Right cardiac atrium (tissue), 5 donors: ENCODE measurements at regions not wholly inside any gene's neighbourhood (a gene's known extent, or its start where the extent isn't known, plus 50 kb on each side); places are given as distances from the start of the nearest gene placed in this dataset.
A peak's percentile ranks its signal among the peaks of the same experiment; 100 is the strongest.

Experiments
- ATAC-seq, 2 donors: fragments of 200-7000 bp; cut with Tn5 transposase; one replicate each; pipeline versions ENCODE4 v1.8.0 to v1.9.1; 2020; ENCODE audit warnings: moderate library complexity in 2 of 2, mild to moderate bottlenecking in 1 of 2
- DNase-seq, 3 donors: peaks; one replicate each; pipeline ENCODE4 v3.0.0-alpha.2; 2020
- H3K27ac ChIP-seq: one replicate; pipeline ENCODE4 v1.5.1; 2013; ENCODE audit warnings: mild to moderate bottlenecking, low read length, control low read depth, moderate library complexity
- H3K27me3 ChIP-seq: one replicate; pipeline ENCODE4 v1.6.1; 2013; ENCODE audit not compliant: control insufficient read depth, insufficient read depth
- H3K4me1 ChIP-seq: one replicate; pipeline ENCODE4 v1.6.1; 2013; ENCODE audit warnings: low read length; ENCODE audit not compliant: control insufficient read depth, insufficient read depth
- H3K4me3 ChIP-seq: one replicate; pipeline ENCODE4 v1.5.1; 2013; ENCODE audit warnings: low read length, control low read depth
- H3K9me3 ChIP-seq: one replicate; pipeline ENCODE4 v1.6.1; 2013; ENCODE audit warnings: low read length; ENCODE audit not compliant: control insufficient read depth
- WGBS: extraction: QIAGEN DNeasy Blood & Tissue Kit; methylation state at CpG from one replicate; pipeline ENCODE4 v1.1.7; 2013; 5-methylcytosine and 5-hydroxymethylcytosine counted together
- intact Hi-C, 4 donors: fragments of 100-400 bp; cut with DNase I; formaldehyde crosslinking; loops; one replicate each; pipeline versions ENCODE4 v1.11.0 to v1.14.0; 2022 to 2023
- donor health status: healthy with polysubstance abuse.
- donor health status: DM: no; HTN: yes; CAD: no.
- donor health status: DM: no; HTN: no; CAD: no.
- donor health status: DM: no; HTN: yes; CAD: no; lungs with severe emphysema.
- donor health status: DM: yes; HTN: yes; CAD: no.

GRCh38 chr2:150309311-150310080 lies 178.0 kb downstream of the RND3 start:
- 61% methylated on average over 3 of the region's 3 CpGs for WGBS

DNA sequence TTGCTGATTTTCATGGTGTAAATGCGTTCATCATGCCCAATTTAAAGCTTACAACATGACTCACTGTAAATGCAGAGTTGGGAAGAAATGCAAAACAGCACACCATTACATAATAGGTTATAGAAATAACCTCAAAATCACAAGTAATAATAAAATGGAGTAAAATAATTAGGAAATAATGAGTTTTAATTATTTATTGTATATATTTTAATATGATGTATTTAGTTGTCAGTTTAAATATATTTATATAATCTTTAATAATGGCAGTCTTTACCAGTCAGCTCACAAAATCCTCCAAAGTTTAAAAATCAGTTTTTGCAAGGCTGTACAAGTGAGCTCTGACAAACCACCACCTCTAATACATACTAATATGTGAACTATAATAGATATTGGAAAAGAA lies 180.2 kb downstream of the RND3 start:
- Histone ChIP-seq H3K9me3 (no peaks in the 10 kb centered on the region), H3K27ac (no peak overlapping the region), H3K27me3 (no peaks in the 10 kb centered on the region), H3K4me1 (no peaks in the 10 kb centered on the region), H3K4me3 (no peak overlapping the region)
- intact Hi-C loops, result no loop called here
- DNase-seq (no peak), ATAC-seq (no peak)
- 98% methylated on average over 1 of the region's 1 CpG for WGBS

More at GRCh38 chr2:150309311-150310080, 178.0 kb downstream of the RND3 start:
- intact Hi-C loops, result no loop called here
- Histone ChIP-seq H3K4me1 (no peaks in the 10 kb centered on the region), H3K4me3 (no peak overlapping the region), H3K9me3 (no peaks in the 10 kb centered on the region), H3K27ac (no peak overlapping the region), H3K27me3 (no peaks in the 10 kb centered on the region)
- peak in 1 of 2 donors; percentile 31 for ATAC-seq
- DNase-seq, result no peak

- no peak overlapping the region for H3K4me3 ChIP-seq
- WGBS, result 85% methylated on average over 1 of the region's 1 CpG
- ATAC-seq (no peak), DNase-seq (no peak)
- H3K9me3 ChIP-seq, result no peaks in the 10 kb centered on the region
- H3K4me1 ChIP-seq, result no peaks in the 10 kb centered on the region
- no peak overlapping the region for H3K27ac ChIP-seq
- intact Hi-C loops, result no loop called here
- H3K27me3 ChIP-seq, result no peaks in the 10 kb centered on the region
Measured at GRCh38 chr2:150303281-150303680, 184.2 kb downstream of the RND3 start.

DNA sequence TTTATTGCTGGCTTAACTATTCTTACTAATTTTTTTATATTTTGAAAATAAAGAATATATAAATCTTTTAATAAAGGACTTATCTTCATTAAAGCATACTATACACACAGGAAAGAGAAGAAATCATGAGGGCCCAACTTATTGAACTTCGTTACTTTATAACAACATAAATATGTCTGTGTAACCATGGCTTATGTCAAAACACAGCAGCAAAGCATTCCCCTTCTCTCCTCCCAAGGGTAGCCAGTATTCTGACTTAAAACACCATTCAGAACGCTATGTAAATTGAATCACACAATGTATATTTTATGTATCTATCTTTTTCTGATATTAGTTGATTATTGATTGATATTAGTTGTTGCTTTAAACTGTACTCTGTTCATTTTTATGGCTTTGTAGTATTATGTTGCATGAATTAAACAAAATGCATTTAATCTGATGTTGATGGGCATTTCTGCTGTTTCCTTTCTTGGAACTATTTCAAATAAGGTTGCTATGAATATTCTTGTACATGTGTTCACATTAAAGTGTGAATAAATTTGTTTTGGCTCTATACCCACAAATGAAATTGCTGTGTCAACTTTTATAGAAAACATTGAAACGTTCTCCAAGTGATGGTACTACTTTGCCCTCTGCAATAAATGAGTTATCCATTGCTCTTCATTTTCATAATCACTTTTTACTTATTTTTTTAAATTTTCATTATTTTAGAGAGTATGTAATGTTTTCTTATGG lies 188.7 kb downstream of the RND3 start:
- Histone ChIP-seq H3K4me3 (no peak overlapping the region), H3K27me3 (no peaks in the 10 kb centered on the region), H3K9me3 (no peaks in the 10 kb centered on the region), H3K27ac (no peak overlapping the region), H3K4me1 (no peaks in the 10 kb centered on the region)
- WGBS, result 81% methylated on average over 3 of the region's 3 CpGs
- intact Hi-C loops, result no loop called here
- ATAC-seq, result no peak
- DNase-seq, result no peak

DNA sequence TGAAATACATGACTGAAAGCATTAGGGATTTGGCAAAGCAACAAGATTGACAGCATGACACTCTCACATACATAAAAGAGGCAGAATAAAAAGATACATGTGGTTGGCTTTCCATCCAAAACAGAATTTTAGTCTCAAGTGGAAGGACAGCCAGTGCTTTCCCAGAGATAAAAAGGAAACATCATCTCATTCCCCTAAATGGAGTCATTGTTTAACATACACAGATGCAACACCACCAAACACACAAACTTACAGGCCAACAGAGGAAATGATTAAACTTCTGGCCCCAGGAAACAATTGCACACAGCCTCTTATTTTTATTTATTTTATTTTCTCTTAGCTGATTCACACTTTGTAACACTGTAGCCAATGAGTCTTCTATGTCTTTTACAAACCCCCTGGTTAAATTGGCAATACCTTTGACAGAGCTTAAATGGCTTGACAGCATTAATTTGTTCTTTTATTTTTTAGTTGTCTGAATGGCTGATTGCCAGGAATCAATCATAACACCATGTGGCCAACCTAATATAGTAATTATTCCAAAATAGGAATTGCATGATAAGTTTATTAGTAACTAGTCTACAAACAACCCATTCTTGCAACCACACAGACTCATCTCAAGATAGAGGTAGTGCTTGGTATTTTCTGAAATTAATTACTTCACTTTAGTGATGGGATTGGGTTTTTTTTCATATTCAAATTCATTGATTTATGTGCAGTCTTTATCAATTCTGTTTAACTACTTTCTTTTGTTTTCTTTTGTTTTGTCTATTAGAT lies 190.5 kb downstream of the RND3 start:
- Histone ChIP-seq H3K4me3 (no peak overlapping the region), H3K27me3 (no peaks in the 10 kb centered on the region), H3K4me1 (no peaks in the 10 kb centered on the region), H3K9me3 (no peaks in the 10 kb centered on the region), H3K27ac (no peak overlapping the region)
- ATAC-seq, result peak; percentile 37 to 74
- DNase-seq, result no peak
- intact Hi-C loops, result no loop called here

- 90% methylated on average over 2 of the region's 2 CpGs for WGBS
- intact Hi-C loops, result no loop called here
- no peak overlapping the region for H3K27ac ChIP-seq
- H3K27me3 ChIP-seq, result no peaks in the 10 kb centered on the region
- no peak for DNase-seq
- no peaks in the 10 kb centered on the region for H3K9me3 ChIP-seq
- no peak overlapping the region for H3K4me3 ChIP-seq
- H3K4me1 ChIP-seq, result no peaks in the 10 kb centered on the region
- ATAC-seq, result no peak
Measured at GRCh38 chr2:150295544-150295943, 191.9 kb downstream of the RND3 start.

- no peak overlapping the region for H3K4me3 ChIP-seq
- no peaks in the 10 kb centered on the region for H3K27me3 ChIP-seq
- ATAC-seq (no peak), DNase-seq (no peak)
- H3K4me1 ChIP-seq, result no peaks in the 10 kb centered on the region
- WGBS, result 85% methylated on average over 4 of the region's 4 CpGs
- no peaks in the 10 kb centered on the region for H3K9me3 ChIP-seq
- H3K27ac ChIP-seq, result no peak overlapping the region
- intact Hi-C loops, result no loop called here
Measured at GRCh38 chr2:150293771-150294170, 193.7 kb downstream of the RND3 start.

DNA sequence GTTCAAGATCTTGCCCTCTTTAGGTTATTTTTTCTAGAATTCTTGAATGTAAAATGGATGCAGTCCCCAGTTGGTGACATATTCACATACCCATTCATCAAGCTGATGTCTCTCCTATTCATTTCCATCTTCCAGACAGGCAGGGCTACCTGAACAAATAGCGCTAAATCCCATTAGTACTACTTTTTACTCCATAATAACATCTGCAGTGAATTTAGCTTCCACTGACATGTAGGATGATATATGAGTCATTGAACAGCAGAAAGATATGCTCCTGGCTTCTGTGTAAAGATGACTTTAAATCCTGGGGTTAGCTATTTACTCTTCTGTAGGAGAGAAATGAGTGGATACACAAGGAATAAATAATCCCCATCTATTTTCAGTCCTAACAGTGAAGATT lies 194.7 kb downstream of the RND3 start:
- no peaks in the 10 kb centered on the region for H3K27me3 ChIP-seq
- DNase-seq, result no peak
- no peak overlapping the region for H3K27ac ChIP-seq
- no peak overlapping the region for H3K4me3 ChIP-seq
- WGBS, result 96% methylated on average over 1 of the region's 1 CpG
- H3K4me1 ChIP-seq, result no peaks in the 10 kb centered on the region
- no peak for ATAC-seq
- intact Hi-C loops, result no loop called here
- no peaks in the 10 kb centered on the region for H3K9me3 ChIP-seq

DNA sequence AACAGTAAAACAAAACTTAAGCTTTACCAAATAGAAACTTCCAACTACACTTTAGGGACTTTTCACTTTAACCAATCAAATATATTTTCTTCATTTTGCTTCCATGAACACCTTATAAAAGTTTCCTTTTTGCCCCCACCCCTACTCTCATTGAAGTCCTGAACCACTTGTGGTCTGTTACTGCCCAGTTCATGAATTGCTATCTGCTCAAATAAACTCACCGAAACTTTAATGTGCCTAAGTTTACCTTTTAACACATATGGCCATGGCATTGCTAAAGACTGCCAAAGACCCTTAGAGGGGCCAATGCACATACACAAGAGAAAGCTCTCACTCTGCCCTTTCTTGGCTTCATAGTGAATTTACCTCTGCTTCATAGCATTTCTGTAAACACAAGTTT lies 195.3 kb downstream of the RND3 start:
- 95% methylated on average over 1 of the region's 1 CpG for WGBS

DNA sequence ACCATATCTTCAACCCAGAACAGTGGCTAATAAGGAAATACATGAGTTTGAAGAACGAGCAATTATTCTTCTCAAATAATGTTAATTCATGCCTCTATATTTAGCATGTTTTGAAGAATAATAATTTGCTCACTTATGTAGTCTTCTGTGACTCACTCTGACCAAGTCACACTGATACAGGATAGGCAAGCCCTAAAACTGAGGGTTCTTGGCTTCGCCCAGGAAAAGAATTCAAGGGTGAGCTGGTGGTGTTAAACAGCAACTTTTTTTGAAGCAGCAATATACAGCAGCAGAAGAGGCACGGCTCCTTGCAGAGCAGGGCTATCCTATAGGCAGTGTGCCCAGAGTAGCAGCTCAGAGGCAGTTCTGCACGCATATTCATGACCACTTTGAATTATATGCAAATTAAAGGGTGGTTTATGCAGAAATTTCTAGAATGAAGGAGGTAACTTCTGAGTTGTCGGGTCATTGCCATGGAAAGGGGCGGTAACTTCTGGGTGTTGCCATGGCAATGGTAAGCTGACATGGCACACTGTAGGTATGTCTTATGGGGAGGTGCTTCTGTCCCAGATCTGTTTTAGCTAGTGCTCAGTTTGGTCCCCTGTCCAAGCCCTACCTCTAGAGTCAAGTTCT lies 200.6 kb downstream of the RND3 start:
- Histone ChIP-seq H3K4me3 (no peak overlapping the region), H3K27me3 (no peaks in the 10 kb centered on the region), H3K27ac (no peak overlapping the region), H3K9me3 (no peaks in the 10 kb centered on the region), H3K4me1 (no peaks in the 10 kb centered on the region)
- intact Hi-C loops, result no loop called here
- WGBS, result 86% methylated on average over 6 of the region's 6 CpGs
- ATAC-seq (no peak), DNase-seq (no peak)

More for the DNA sequence above, 195.3 kb downstream of the RND3 start:
- H3K27me3 ChIP-seq, result no peaks in the 10 kb centered on the region
- H3K4me1 ChIP-seq, result no peaks in the 10 kb centered on the region
- no peak for ATAC-seq
- no peaks in the 10 kb centered on the region for H3K9me3 ChIP-seq
- no peak overlapping the region for H3K27ac ChIP-seq
- intact Hi-C loops, result no loop called here
- no peak for DNase-seq
- H3K4me3 ChIP-seq, result no peak overlapping the region

DNA sequence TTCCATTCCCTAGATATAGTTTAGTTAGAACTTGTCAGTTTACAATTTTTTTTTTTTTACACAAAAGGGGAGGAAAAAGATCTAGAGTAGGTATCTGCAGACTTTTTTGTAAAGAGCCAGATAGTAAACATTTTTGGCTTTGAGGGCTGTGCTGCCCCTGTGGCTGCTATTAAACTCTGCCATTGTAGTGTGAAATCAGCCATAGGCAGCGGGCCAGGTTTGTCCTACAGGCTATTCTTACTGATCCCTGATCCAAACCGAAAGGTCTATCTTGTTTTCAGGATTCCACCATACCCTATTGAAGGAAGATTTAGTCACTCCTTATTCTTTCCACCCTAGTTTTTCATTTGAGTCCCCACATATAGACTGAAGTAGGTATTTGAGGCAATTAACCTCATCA lies 203.4 kb downstream of the RND3 start:
- ATAC-seq (no peak), DNase-seq (peak in 1 of 3 donors; percentile 53)
- Histone ChIP-seq H3K4me3 (no peak overlapping the region), H3K27ac (no peak overlapping the region), H3K4me1 (no peaks in the 10 kb centered on the region), H3K9me3 (no peaks in the 10 kb centered on the region), H3K27me3 (no peaks in the 10 kb centered on the region)
- WGBS, result 90% methylated on average over 2 of the region's 2 CpGs
- intact Hi-C loops, result no loop called here
